GM21360 (cell line): ENCODE measurements at regions not wholly inside any gene's neighbourhood (a gene's known extent, or its start where the extent isn't known, plus 50 kb on each side); places are given as distances from the start of the nearest gene placed in this dataset.

Source experiments
- ATAC-seq: cut with Tn5 transposase; IDR thresholded peaks from one replicate; pipeline ENCODE4 v1.9.1; 2021; ENCODE audit warnings: mild to moderate bottlenecking, moderate library complexity; ENCODE audit not compliant: unreplicated experiment

GRCh38 chr2:21386666-21387065 lies 262.9 kb downstream of the TDRD15 start:
- no peak for ATAC-seq

- no peak for ATAC-seq
These were observed 268.9 kb downstream of the TDRD15 start for GRCh38 chr2:21392649-21393048.

- no peak for ATAC-seq
These were observed 269.4 kb downstream of the TDRD15 start for GRCh38 chr2:21393173-21393572.

- no peak for ATAC-seq
These were observed 271.6 kb downstream of the TDRD15 start for GRCh38 chr2:21395366-21395765.

GRCh38 chr2:21396252-21396651 lies 272.5 kb downstream of the TDRD15 start:
- ATAC-seq = no peak

- ATAC-seq = no peak
These were observed 277.4 kb downstream of the TDRD15 start for GRCh38 chr2:21401022-21401698.

GRCh38 chr2:21404137-21404536 lies 280.4 kb downstream of the TDRD15 start:
- no peak for ATAC-seq

GRCh38 chr2:21404827-21405625 lies 281.3 kb downstream of the TDRD15 start:
- ATAC-seq = no peak

- no peak for ATAC-seq
These were observed 282.6 kb downstream of the TDRD15 start for GRCh38 chr2:21406386-21406785.

GRCh38 chr2:21406911-21407310 lies 283.1 kb downstream of the TDRD15 start:
- no peak for ATAC-seq

- no peak for ATAC-seq
These were observed 284.1 kb downstream of the TDRD15 start for GRCh38 chr2:21407851-21408250.

GRCh38 chr2:21411741-21412140 lies 288.0 kb downstream of the TDRD15 start:
- no peak for ATAC-seq

GRCh38 chr2:21412944-21413443 lies 289.2 kb downstream of the TDRD15 start:
- ATAC-seq = no peak

GRCh38 chr2:21415234-21415633 lies 291.5 kb downstream of the TDRD15 start:
- no peak for ATAC-seq

- no peak for ATAC-seq
These were observed 292.5 kb downstream of the TDRD15 start for GRCh38 chr2:21416226-21416625.

- ATAC-seq = no peak
These were observed 294.7 kb downstream of the TDRD15 start for GRCh38 chr2:21418456-21418855.

- no peak for ATAC-seq
These were observed 297.0 kb downstream of the TDRD15 start for GRCh38 chr2:21420553-21421335.

GRCh38 chr2:21422050-21422449 lies 298.3 kb downstream of the TDRD15 start:
- ATAC-seq = peak; percentile 74

GRCh38 chr2:21422724-21423522 lies 299.2 kb downstream of the TDRD15 start:
- ATAC-seq = no peak

GRCh38 chr2:21423854-21424253 lies 300.1 kb downstream of the TDRD15 start:
- ATAC-seq = no peak

- ATAC-seq = no peak
These were observed 300.6 kb downstream of the TDRD15 start for GRCh38 chr2:21424375-21424774.
